SK-N-SH (cell line): ENCODE measurements at regions not wholly inside any gene's neighbourhood (a gene's known extent, or its start where the extent isn't known, plus 50 kb on each side); places are given as distances from the start of the nearest gene placed in this dataset.

Experiments used
- CTCF ChIP-seq: fragments of 200-600 bp; sonication (generic); IDR thresholded peaks from 2 replicates; pipeline ENCODE4 v1.6.1; 2017; ENCODE audit warnings: antibody characterized with exemption, mild to moderate bottlenecking, moderate library complexity
- EZH2phosphoT487 ChIP-seq: fragments of 200-600 bp; sonication (generic); IDR thresholded peaks from 2 replicates; pipeline ENCODE4 v1.6.1; 2017; ENCODE audit warnings: low read depth, mixed run types, mild to moderate bottlenecking, antibody characterized with exemption, moderate library complexity, borderline replicate concordance
- GATA2 ChIP-seq: sonication (generic); formaldehyde crosslinking; IDR thresholded peaks from 2 replicates; pipeline ENCODE4 v1.5.0; 2020; ENCODE audit warnings: mild to moderate bottlenecking, missing genetic modification reagents
- MEF2A ChIP-seq: IDR thresholded peaks from 2 replicates; pipeline ENCODE4 v1.4.0; 2012; ENCODE audit warnings: low read depth, borderline replicate concordance
- TCF12 ChIP-seq: IDR thresholded peaks from 2 replicates; pipeline ENCODE4 v1.4.0; 2012
- ZBTB33 ChIP-seq: IDR thresholded peaks from 2 replicates; pipeline ENCODE4 v1.4.0; 2012; ENCODE audit warnings: low read depth, borderline replicate concordance

GRCh38 chrX:139454743-139455142, 75.8 kb upstream of the F9 start:
- TF ChIP-seq ZBTB33 (no peak), CTCF (no peak), GATA2 (CRISPR knock-in tag) (no peak), TCF12 (no peak), MEF2A (no peak), EZH2phosphoT487 (no peak)
